Mammary epithelial cell (primary cell): ENCODE measurements at regions not wholly inside any gene's neighbourhood (a gene's known extent, or its start where the extent isn't known, plus 50 kb on each side); places are given as distances from the start of the nearest gene placed in this dataset.

Source experiments
- EZH2 ChIP-seq: IDR thresholded peaks from 2 replicates; pipeline ENCODE4 v1.6.1; 2012; ENCODE audit warnings: low read length, inconsistent platforms, borderline replicate concordance
- TF ChIP-seq, protein P1 (sequence below), 2 donors: IDR thresholded peaks in 1 of 2; conservative IDR thresholded peaks in 1 of 2; 2 replicates each; pipeline ENCODE4 v1.5.1; 2011 to 2012; ENCODE audit warnings: inconsistent platforms in 2 of 2, low read length in 2 of 2, mild to moderate bottlenecking in 2 of 2, control low read depth in 1 of 2, low read depth in 1 of 2; ENCODE audit not compliant: insufficient read depth in 1 of 2; ENCODE audit errors: extremely low read depth in 1 of 2

DNA sequence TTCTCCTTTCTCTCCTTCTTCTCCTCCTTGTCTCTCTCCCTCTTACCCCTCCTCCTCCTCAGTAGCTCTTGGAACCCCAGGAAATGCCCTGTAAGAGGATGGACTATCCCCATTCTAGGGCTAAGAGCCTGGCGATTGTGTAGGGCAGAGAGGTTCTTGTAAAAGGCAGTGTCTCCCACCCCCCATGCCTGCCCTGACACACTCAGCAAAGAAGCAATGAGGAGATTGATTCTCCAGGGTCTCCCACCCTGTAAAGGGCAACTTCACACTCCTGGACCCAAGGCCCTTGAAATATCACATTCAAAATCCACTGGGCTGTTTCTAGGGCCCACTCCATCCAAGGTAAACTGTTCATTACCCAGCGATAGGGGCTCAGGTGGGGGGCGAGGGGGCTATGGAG lies 144.1 kb downstream of the INSIG2 start:
- TF ChIP-seq, protein P1, sequence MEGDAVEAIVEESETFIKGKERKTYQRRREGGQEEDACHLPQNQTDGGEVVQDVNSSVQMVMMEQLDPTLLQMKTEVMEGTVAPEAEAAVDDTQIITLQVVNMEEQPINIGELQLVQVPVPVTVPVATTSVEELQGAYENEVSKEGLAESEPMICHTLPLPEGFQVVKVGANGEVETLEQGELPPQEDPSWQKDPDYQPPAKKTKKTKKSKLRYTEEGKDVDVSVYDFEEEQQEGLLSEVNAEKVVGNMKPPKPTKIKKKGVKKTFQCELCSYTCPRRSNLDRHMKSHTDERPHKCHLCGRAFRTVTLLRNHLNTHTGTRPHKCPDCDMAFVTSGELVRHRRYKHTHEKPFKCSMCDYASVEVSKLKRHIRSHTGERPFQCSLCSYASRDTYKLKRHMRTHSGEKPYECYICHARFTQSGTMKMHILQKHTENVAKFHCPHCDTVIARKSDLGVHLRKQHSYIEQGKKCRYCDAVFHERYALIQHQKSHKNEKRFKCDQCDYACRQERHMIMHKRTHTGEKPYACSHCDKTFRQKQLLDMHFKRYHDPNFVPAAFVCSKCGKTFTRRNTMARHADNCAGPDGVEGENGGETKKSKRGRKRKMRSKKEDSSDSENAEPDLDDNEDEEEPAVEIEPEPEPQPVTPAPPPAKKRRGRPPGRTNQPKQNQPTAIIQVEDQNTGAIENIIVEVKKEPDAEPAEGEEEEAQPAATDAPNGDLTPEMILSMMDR (conservative IDR thresholded peaks at IDR 0.05 in 1 of 2, IDR thresholded peaks at IDR 0.05 in 1 of 2; ENCODE audit: extremely low read depth in 1 of 2, insufficient read depth in 1 of 2, low read depth in 1 of 2, low read length in 2 of 2): no peak
- TF ChIP-seq EZH2: no peak
